IPS DF 4.7 (cell line): ENCODE measurements at regions not wholly inside any gene's neighbourhood (a gene's known extent, or its start where the extent isn't known, plus 50 kb on each side); places are given as distances from the start of the nearest gene placed in this dataset.
"Not testable (repeated sequence)": the region's sequence is repeated elsewhere in the genome, so short reads cannot be mapped to it uniquely, and the experiment has no call there.

ENCODE experiments used
- DNase-seq: peaks from one replicate; pipeline ENCODE4 v3.0.0-alpha.2; 2013; ENCODE audit warnings: low spot score; ENCODE audit errors: extremely low read depth

GRCh38 chrX:55981603-55982002 is 250.6 kb upstream of the KLF8 start:
- no peak for DNase-seq

- no peak for DNase-seq
These were observed 235.5 kb upstream of the KLF8 start for GRCh38 chrX:55996649-55997048.

GRCh38 chrX:56000174-56000573 is 232.0 kb upstream of the KLF8 start:
- no peak for DNase-seq

DNA sequence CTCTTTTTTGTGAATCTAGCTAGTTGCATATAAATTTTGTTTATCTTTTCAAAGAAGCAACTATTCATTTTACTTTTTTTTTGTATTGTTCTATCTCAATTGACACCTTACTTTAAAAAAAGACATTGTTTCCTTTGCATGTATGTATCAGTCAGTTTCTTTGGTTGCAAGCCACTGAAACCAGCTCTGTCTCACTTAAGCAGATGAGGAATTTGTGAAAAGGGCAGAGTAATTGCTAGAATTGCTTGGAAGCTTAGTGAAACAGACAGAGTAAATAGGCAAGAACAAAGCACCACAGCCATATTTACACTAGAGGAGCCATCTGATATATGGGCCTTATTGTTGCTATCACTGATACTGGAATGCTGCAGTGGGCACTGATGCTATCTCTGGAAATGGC is 231.4 kb upstream of the KLF8 start:
- DNase-seq: no peak

DNA sequence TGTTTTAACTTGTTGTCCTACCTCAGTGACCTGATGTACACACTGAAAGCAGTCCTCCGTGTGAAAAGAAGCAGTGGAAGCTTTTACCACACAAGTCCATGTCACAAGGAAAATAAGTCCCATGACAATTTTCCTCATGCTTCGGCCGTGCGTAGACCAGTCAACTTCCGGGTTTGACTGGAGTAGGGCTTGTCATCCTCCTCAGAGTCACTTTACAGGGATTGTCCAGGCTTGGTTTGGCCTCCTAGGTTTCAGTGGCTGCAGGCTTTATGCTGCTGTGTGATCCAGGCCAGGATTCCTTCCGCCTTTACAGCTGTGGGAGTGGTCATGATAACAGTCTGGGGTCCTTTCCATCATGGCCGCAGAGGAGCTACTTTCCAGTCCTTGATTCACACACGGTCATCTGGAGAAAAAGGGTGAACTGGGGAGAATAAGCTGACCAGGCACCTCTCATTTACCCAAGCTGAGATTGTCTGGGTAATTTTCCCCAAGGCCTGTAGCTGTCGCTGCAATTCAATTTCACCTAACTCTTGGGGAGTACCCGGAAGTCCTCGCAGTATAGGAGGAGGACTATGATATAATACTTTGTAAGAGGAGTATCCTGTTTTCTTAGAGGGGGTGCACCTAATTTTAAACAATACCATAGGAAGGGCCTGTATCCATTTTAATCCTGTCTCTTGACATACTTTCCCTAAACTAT is 206.1 kb upstream of the KLF8 start:
- no peak for DNase-seq

GRCh38 chrX:56026815-56027214 is 205.3 kb upstream of the KLF8 start:
- DNase-seq: no peak

DNA sequence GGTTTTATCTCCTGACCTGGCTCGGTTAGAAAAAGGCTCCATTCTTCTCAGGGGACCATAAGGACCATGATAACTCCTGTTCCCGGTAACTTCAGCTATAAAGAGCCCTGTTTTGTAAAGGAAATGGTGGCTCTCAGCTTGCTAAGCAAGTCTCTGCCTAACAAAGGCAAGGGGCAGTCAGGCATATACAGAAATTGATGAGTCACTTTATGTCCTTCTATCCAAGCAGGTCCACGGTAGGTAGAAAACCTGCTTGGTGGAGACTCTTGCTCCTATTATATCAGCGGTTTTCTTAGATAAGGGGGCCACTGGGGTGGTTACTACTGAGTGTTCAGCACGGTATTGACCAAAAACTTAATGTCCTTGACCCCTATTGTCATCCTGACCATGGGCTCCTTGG is 203.0 kb upstream of the KLF8 start:
- DNase-seq: no peak

- DNase-seq: no peak
These were observed 202.5 kb upstream of the KLF8 start for GRCh38 chrX:56029691-56030090.

GRCh38 chrX:56031409-56031808 is 200.7 kb upstream of the KLF8 start:
- DNase-seq: no peak

DNA sequence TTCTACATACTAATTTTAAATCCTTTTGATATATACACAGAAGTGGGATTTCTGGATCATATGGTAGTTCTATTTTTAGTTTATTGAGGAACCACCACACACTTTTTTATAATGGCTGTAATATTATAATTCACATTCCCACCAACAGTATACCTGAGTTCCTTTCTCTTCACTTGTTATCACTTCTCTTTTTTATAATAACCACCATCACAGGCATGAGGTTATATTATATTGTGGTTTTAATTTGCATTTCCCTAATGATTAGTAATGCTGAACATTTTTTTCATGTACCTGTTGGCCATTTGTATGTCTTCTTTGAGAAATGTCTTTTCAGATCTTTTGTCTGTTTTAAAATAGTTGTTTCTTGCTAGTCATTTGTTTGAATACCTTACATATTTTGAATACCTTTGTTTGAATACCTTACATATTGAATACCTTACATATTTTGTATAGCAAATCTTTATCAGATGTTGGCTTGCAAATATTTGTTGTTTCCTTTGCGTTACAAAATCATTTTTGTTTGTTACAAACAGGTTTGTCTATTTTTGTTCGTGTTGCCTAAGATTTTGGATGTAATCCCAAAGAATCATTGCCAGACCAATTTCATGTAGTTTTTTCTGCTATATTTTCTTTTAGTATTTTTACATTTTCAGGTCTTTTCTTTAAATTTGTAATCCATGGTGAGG is 198.5 kb upstream of the KLF8 start:
- DNase-seq: no peak

GRCh38 chrX:56052673-56053330 is 179.4 kb upstream of the KLF8 start:
- not testable (repeated sequence) for DNase-seq

DNA sequence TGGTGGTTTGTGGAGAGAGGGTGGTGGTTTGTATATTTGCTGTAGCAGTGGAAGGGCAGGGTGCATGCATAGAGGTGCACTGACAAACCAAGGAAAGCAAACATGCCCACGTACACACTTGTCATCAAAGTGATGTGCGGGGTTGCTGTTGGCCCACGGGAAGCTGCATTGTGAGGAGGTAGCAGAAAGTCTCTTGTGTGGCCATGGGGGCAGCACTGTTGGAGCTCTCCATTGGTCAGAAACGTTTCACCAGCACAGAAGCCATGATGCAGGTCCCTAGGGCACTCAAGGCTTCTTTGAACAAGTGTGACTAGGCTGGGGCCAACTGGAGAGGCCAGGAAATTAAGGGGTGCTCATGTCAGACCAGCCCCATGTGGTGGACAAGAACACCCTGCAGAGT is 174.8 kb upstream of the KLF8 start:
- DNase-seq: no peak

- DNase-seq: no peak
These were observed 166.1 kb upstream of the KLF8 start for GRCh38 chrX:56066016-56066415.

GRCh38 chrX:56068274-56068758 is 163.8 kb upstream of the KLF8 start:
- DNase-seq: no peak

GRCh38 chrX:56069299-56069931 is 162.7 kb upstream of the KLF8 start:
- DNase-seq: no peak

DNA sequence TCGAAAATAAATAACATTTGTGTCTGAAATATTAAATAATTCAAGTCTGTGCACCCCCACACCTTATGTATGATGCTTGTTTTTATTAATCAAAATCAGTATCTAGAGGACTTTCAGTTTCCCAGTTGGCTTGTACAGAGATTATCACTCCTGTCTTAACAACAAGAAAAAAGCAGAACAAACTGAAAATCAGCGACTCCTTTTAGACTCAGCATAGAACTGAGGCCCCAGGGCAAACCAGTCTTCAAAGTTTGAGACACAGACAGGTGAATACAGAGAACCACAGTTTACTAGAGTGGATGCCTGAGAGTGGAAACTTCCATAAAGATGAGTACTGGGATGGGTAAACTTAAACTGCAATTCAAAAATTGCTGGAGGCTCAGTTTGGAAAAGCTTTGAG is 142.8 kb upstream of the KLF8 start:
- no peak for DNase-seq

GRCh38 chrX:56099271-56099670 is 132.9 kb upstream of the KLF8 start:
- DNase-seq: no peak

DNA sequence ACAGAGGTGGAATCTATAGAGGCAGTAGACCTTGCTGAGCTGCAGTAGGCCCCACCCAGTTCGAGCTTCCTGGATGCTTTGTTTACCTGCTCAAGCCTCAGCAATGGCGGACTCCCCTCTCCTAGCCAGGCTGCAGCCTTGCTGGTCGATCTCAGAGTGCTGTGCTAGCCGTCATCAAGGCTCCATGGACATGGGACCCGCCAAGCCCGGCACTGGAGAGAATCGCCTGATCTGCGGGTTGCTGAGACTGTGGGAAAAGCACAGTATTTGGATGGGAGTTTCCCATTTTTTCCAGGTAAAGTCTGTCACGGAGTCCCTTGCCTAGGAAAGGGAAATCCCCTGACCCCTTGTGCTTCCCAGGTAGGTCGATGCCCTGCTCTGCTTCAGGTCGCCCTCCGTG is 124.8 kb upstream of the KLF8 start:
- no peak for DNase-seq

- peak; percentile 46 for DNase-seq
These were observed 118.2 kb upstream of the KLF8 start for GRCh38 chrX:56113785-56114436.

GRCh38 chrX:56114437-56114787 is 117.7 kb upstream of the KLF8 start:
- no peak for DNase-seq

GRCh38 chrX:56120242-56120641 is 111.9 kb upstream of the KLF8 start:
- no peak for DNase-seq

DNA sequence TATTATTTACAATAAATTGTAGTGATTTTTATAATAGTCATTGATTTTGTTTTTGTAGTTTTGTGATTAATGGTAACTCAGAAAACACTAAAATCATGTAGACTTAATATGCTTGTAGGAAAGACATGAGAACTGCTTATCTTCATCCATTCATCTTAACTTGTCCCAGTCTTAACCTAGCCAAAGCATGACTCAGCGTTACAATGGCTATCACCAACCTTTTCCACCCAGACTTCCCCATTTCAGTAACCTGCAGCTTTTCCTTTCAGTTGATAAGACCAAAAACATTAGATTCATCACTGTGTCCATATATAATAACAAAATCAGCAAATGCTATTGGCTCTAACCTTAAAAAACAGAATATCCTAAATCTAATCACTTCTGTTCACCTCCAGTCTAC is 106.2 kb upstream of the KLF8 start:
- no peak for DNase-seq
